Stimulated activated CD4-positive, alpha-beta T cell treated with anti-CD3 and anti-CD28 coated beads, Interleukin-1b, Interleukin-23, amount 100 ng/mL, for 1 hour (primary cell): ENCODE measurements at regions not wholly inside any gene's neighbourhood (a gene's known extent, or its start where the extent isn't known, plus 50 kb on each side); places are given as distances from the start of the nearest gene placed in this dataset.
"Not testable (repeated sequence)": the region's sequence is repeated elsewhere in the genome, so short reads cannot be mapped to it uniquely, and the experiment has no call there.

Experiments used
- DNase-seq, 2 donors: peaks; one replicate each; pipeline ENCODE4 v3.0.0-alpha.2; 2020; ENCODE audit warnings: low read depth in 2 of 2

DNA sequence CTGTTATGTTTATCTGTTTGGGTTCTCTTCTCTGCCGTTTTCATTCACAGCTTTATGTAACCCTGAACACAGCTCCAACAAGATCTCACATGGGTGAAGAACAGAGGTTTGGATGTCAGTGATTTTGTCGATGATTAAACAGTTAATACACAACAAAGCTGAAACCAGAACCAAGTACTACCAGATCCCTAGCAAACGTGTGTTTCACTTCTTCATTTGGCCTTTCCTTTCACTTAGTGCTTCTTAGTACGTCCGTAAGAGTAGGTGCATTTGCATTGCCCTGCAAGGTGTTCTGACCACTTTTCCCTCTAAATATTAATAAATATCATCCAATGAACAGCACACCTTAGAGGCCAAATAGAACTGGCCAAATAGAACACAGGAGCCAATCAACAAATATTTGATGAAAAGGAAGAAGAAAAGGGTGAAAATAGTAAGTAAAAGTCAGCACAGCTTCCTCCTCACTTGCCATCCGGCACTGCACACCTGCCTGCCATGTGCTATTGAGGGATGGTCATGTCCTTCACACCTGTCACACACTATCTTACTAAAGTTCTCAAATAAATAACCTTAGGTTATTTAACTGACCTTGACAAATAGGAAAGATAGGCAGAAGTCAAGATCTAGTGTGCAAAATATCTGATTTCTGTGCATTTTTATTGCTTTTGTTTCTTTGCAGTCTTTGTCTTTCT, 252.6 kb upstream of the ANKRD30A start:
- no peak for DNase-seq

DNA sequence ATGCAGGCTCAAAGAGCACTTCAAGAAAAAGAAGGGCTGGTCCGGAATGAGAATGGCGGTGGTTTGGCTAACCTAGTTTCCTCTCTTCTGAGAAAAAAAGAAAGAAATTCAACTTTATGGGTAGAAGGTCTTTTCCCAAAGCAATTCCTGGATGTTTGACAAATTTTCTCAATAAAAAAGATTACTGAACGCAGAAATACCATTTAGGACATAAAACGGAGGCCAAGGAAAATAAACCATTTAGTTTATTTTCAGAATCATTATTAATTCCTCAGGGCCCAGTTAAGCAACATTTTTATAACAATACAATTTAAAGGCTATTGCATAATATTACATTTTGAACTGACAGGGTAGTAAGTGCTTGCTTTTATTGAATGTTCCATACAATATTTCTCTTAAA, 284.6 kb upstream of the ANKRD30A start:
- DNase-seq: no peak

DNA sequence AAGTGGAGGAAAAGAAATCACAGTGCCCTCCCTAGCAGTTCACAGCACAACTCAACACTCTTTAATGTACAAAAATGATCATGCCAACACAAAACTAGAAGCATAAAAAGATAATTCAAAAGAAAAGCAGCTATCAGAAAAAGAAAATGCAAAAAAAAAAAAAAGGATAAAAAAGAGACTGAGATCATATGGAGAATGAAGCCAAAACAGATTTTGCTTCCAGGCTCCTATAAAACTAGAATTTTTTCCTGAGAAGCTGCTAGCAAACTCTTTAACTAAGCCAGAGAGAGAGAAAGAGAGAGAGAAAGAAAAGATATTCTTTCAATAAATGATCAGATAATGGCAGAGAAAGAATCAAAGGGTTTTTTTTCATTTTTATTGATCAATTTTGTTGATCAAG, 288.0 kb upstream of the ANKRD30A start:
- DNase-seq: no peak

DNA sequence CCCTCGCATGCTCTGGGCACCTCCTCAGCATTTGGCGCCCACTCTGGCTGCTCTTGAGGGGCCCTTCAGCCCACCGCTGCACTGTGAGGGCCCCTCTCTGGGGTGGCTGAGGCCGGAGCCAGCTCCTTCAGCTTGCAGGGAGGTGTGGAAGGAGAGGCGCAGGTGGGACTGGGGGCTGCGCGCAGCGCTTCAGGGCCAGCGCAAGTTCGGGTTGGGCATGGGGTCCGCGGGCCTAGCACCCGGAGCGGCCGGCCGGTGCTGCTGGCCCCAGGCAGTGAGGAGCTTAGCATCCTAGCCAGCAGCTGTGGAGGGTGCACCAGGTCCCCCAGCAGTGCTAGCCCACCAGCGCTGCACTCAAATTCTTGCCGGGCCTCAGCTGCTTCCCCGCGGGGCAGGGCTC, 305.6 kb upstream of the ANKRD30A start:
- no peak for DNase-seq

DNA sequence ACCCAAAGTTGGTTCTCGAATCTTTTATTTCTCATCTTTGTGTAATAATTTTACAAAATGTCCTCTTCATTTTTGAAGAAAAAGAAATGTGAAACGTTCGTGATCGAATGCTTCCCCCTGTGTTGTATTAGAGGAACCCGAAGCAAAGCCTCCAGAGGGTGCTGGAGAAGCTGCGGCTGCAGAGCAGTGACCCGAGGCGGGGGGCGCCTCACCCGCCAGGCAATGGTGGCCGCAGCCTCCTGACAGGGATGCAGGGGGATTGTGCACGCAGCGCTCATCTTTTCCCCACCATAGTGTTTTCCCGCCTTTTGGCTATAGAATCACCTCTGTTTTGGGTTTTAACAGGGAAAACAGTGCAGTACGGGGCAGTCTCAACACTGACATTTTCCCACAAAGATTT, 307.5 kb upstream of the ANKRD30A start:
- no peak for DNase-seq

DNA sequence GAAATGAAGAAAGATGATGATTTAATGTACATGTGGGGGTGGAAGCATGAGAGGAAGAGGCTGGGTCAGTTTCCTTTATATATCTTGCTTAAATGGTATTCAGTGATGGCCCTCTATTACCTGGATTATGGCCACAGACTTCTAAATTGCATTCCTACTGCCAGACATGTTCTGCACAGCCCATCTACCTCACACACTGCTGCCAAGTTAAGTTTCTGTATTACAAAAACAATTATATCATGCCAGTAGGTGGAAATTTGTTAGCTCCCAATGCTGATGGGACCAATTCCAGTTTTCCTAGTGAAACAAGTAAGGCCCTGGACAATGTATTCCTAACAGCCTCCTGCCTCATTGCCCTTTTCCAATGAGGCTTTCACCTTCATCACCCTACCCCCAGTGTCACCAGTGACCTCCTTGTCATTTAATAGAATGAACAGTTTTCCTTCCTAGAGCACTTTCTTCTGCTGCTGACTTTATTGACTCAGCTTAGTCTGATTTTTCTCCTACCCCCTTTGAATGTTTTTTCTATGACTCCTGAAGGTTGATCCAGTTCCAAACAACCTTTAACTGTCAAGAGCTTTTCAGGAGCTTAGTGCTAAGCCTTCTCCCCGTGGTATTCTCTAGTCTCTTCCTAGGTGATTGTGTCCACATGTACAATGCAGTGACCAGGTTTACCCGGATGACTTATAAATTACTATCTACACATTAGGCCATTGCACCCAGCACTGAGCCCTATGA, 316.6 kb upstream of the ANKRD30A start:
- DNase-seq: no peak

- no peak for DNase-seq
These were observed 322.2 kb upstream of the ANKRD30A start for GRCh38 chr10:36803229-36803628.

DNA sequence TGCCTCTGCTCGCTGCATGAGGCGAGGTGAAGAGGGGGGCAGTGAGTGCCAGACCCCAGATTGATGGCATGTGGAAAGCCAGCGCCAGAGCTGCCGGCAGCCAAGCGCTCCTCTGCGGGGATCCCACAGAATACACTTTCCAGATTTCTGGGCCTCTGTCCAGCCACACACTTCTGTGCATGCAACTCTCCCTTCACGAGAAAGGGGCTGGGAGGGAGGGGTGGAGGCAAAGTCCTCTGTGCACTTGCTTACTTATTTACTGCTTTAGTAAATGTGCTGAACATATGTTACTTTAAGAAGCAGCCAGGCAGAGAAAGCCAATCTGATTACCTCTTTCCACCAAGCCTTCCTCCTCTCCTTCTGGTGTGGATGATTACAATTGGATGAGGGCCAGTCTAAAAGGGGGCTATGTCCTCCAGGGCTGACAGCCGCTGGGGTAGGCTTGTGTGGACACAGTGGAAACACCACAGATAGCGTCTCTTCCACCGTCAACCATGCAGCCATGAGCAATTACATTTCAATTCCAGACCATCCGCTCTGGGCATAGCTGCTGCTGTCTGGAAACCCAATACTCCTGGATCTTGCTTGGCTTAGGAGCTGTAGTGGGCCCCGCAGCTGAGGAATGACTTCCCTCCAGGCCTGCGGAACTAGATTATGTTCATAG, 322.8 kb upstream of the ANKRD30A start:
- DNase-seq: no peak

- no peak for DNase-seq
These were observed 323.7 kb upstream of the ANKRD30A start for GRCh38 chr10:36801660-36802059.

DNA sequence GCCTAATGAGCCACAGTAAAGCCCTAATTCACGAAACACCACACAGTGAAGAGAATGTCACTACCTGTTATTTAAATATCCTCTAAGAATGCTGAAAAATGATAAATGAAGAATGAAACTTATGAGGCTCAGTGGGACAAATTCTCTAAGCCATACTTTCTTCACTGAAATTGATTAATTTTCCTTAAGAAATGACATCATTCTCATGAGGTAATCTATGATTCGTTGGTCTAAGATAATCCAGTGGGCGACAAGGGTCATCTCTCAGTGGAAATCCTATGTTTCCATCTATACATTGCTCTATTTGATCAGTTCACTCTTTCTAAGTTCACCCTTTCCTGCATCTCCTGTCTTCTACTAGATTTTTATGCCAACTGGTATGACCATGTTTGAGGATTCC, 330.4 kb upstream of the ANKRD30A start:
- DNase-seq: no peak

DNA sequence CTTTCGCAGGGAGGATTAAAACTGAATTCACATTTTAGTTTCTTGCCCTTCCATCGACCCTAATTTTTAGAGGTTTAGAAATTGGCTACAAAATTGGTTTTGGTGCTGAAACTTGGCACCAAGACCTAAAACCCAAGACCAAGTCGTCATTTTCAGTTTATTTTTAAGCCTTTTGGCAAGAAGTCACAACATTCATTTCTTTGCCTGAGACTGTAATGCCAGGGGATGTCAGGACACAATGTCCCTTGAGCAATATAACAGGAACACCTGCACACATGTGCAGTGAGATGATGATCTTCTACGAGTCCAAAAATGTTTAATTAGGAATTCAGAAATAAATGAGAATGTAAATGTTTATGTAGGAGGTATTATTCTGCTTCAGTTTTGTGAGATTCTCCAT, 335.4 kb upstream of the ANKRD30A start:
- no peak for DNase-seq

DNA sequence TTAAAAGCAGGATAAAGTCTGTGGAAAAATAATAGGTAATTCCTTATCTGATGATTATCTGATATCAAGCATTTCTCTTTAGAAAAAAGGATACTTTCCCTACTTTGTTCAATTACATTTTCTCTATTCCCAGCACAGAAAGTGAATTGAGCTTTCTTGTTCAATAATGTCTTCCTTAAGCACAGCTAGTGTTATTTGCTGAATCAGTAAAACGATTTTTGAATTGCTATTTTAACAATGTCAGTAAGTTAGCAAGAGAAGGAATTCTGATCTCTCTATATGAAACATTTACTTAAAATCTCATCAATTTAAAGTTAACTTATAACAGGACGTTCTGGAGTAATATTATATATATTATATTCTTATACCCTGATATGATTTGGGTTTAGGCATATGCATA, 337.2 kb upstream of the ANKRD30A start:
- no peak for DNase-seq

DNA sequence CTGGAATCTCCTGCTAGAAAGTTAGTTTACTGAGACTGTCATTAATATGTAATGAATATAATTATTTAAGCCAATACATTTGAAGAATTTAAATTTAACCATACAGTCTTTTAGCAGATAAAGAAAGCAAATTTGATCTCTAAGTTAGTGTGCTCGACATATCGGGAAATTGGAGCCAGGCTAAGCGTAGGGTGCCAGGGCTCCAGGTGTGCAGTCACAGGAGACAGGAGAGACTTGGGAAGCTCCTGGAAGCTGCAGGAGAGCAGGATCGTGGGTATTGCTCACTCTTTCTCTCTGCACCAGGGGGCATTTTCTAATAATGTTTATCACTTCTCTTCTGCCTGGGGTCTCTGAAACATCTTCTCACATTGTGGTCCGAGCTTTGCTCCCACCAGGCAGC, 342.0 kb upstream of the ANKRD30A start:
- DNase-seq: no peak

- no peak for DNase-seq
These were observed 343.8 kb upstream of the ANKRD30A start for GRCh38 chr10:36781570-36781969.

GRCh38 chr10:36780158-36780557, 345.2 kb upstream of the ANKRD30A start:
- DNase-seq: no peak

GRCh38 chr10:36779238-36779846, 346.1 kb upstream of the ANKRD30A start:
- DNase-seq: no peak

DNA sequence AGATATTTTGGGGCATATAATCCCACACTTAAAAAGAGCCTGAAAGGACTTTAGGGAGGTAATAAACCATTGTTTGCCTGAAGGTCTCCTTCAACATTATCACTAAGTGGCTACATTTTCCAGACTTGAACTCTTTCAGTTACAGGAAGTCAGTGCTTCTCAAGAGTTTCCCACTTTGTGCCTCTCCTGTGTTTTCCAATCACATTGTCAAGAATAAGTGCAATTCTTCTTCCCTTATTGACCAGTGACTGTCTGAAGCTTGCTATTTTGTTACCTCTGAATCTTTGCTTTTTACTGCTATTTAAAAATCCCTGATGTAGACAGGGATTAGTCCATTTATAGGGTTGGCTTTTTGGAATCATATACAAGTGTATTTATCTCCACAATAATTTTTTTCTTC, 346.7 kb upstream of the ANKRD30A start:
- no peak for DNase-seq

GRCh38 chr10:36773652-36774051, 351.7 kb upstream of the ANKRD30A start:
- DNase-seq: no peak

DNA sequence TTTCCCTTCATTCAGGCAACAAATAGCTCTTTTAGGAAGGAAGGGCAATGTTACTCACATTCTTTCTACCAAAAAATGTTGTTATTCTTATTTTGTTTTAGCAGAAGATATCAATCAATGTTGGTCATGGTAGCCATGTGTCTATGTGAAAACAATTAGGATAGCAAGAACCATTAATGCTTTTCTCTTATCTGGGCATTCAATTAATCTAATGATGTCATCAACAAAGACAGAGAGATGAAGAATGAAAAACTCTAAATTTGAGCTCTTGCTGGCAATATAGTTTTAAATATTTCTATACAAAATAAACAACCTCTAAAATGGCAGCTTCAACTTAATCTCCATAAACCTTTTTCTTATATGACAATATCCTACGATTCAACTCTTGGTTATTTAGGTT, 353.7 kb upstream of the ANKRD30A start:
- no peak for DNase-seq

GRCh38 chr10:36769741-36770140, 355.7 kb upstream of the ANKRD30A start:
- not testable (repeated sequence) for DNase-seq

DNA sequence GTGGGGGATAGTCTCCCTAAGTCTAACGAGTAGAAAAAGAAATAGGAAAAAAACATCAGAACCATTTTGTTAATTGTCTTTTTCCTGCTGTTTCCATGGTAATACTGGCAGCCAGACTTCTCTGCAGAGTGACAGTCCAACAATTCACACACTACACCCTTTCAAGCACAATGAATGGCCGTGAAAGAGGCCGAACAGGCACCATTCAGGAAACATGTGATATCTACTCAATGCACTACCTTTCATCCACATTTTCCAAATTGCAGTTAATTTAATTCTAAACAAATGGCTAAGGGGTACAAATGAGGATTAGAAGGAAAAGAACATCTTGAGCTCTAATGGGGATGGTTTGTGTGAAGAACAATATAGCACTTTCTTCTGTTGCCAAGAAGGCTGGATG, 358.5 kb upstream of the ANKRD30A start:
- DNase-seq: no peak

- no peak for DNase-seq
These were observed 359.0 kb upstream of the ANKRD30A start for GRCh38 chr10:36766415-36766810.
